Skeletal muscle cell (primary cell): ENCODE measurements at regions not wholly inside any gene's neighbourhood (a gene's known extent, or its start where the extent isn't known, plus 50 kb on each side); places are given as distances from the start of the nearest gene placed in this dataset.

Experiments
- DNase-seq: peaks from one replicate; pipeline ENCODE4 v3.0.0-alpha.2; 2010; ENCODE audit warnings: low read depth
- H3K4me3 ChIP-seq: 2 replicates; pipeline ENCODE4 v1.5.1; 2011; ENCODE audit warnings: low read depth, mild to moderate bottlenecking, control low read depth, low read length, moderate library complexity

DNA sequence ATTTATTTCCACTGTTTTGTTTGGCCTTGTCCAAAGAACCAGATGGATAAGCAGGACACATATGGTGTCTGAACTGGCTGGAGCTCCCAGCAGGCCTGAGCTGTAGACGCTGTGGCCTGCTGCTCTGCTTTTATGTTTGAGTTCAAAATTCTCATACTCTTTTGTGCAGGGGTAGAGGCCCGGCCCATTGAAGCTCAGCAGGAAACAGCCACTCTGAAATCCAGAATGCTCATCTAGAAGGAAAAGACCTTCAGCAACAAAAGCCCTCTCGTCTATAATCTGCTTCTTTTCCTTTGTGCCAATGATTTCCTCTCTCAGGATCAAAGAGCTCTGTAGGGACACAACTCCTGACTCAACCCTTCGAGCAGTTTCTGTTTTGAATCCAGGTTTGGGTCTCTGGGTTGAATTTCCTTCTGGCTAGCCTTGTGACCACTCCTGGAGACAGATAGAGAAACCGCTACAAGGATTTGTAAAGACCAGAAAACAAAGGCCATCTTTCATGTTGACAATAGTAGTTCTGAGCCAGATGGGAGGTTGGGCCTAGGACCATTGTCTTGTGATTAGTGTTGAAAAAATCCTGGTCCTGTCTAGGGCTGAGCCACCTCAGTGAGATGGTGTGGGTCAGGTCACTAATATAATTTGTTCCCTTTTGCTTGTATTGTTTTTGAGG is 446.7 kb downstream of the BCKDHB start:
- no peak overlapping the region for H3K4me3 ChIP-seq
- no peak for DNase-seq

DNA sequence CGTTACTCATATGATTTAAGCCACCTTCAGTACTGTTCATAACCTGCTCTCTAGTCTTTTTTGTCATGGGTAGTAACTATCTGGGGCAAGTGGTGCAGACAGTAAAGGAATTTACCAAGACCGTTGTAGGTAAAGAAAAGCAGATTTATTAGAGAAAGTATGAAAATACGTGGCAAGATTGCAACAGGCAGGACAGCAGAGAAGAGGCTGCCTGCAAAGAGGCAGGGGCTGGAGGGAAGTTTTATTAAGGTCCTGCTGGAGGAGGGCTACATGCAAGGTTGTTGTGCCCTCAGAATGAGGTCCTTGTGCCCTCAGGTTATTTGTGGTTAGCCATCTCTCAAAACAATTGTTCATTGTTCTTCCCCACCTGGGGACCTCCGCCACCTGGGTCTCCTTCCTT is 444.3 kb downstream of the BCKDHB start:
- no peak for DNase-seq
- no peak overlapping the region for H3K4me3 ChIP-seq

- DNase-seq = no peak
- H3K4me3 ChIP-seq = no peak overlapping the region
Measured at GRCh38 chr6:80550281-80550680, 443.8 kb downstream of the BCKDHB start.

GRCh38 chr6:80548532-80548931 is 442.1 kb downstream of the BCKDHB start:
- peak; percentile 77 for DNase-seq
- no peak overlapping the region for H3K4me3 ChIP-seq

GRCh38 chr6:80547827-80548226 is 441.4 kb downstream of the BCKDHB start:
- H3K4me3 ChIP-seq = no peak overlapping the region
- DNase-seq = peak; percentile 65

GRCh38 chr6:80544976-80545722 is 438.7 kb downstream of the BCKDHB start:
- DNase-seq = no peak
- no peak overlapping the region for H3K4me3 ChIP-seq

DNA sequence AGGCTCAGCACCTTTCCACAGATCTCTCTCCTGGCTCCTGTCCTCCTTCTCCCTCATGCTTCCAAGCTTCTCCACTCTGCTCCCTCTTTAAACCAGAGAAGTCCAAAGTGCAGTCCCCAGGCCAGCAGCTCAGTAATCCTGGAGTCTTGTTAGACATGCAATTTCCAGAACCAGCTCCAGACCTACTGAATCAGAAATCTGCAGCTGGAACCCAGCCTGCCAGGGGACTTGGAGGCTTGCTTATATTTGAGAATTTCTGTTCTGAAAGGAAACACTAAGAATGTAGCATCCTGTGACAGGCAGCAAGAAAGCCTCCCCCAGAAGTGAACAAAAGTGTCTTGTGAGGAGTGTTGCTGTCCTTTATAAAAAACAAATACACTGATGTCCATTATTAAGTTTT is 438.1 kb downstream of the BCKDHB start:
- H3K4me3 ChIP-seq = no peak overlapping the region
- DNase-seq = no peak

GRCh38 chr6:80543598-80544222 is 437.2 kb downstream of the BCKDHB start:
- peak; percentile 90 for DNase-seq
- H3K4me3 ChIP-seq = no peak overlapping the region

DNA sequence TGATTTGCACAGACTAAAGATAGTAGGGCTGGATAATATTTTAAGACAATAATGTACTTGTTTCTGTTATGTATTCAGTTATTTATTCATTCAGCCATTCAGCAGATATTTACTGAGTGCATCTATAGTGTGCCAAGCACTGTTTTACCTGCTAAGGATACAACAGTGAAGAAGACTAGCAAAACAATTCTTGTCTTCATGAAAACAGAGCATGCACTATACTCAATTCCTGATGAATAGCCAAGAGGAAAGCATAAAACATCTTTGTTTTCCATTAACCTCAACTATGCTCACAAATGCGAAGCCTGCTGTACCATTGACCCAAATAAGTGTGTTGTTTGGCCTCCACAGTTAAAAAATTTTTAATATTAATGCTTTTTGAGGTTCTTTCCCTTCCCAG is 436.7 kb downstream of the BCKDHB start:
- DNase-seq = no peak
- no peak overlapping the region for H3K4me3 ChIP-seq

DNA sequence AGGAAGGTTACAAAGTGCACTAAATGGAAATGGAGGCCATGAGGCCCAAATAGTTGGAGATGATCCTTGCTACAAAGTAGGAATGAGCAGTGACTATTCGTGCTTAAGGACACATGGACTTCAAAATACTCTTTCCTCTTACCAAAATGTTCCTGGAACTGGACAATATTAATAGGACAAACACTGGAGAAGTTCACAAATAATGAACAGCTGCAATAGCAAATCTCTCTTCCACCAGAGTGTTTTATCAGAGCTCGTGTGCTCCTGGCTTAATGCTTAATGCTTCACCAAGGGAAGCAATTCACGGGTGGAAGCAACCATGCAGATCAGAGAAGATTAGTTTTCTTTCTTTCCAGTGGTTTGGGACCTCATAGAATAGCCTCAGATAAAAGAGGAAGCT is 435.4 kb downstream of the BCKDHB start:
- no peak for DNase-seq
- no peak overlapping the region for H3K4me3 ChIP-seq

DNA sequence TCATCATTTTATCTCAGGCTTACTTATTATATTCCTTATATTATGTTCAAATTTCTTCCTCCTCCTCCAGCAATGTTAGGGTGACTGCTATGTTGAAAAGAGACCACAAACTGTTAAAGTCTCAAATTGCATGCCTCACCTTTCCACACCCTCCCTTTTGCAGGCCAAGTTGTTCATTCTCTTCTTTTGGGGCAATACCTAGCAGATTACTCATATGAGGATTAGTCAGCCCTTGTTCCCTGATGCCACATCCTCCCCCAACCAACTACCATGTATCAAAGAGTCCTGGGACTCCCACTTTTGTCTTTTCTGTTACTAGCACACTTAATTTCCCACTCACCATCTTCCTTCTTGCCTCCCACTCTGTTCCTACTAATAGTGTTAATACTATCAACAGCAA is 434.7 kb downstream of the BCKDHB start:
- peak; percentile 84 for DNase-seq
- H3K4me3 ChIP-seq = no peak overlapping the region

- no peak for DNase-seq
Measured at GRCh38 chr6:80540700-80541099, 434.2 kb downstream of the BCKDHB start.

DNA sequence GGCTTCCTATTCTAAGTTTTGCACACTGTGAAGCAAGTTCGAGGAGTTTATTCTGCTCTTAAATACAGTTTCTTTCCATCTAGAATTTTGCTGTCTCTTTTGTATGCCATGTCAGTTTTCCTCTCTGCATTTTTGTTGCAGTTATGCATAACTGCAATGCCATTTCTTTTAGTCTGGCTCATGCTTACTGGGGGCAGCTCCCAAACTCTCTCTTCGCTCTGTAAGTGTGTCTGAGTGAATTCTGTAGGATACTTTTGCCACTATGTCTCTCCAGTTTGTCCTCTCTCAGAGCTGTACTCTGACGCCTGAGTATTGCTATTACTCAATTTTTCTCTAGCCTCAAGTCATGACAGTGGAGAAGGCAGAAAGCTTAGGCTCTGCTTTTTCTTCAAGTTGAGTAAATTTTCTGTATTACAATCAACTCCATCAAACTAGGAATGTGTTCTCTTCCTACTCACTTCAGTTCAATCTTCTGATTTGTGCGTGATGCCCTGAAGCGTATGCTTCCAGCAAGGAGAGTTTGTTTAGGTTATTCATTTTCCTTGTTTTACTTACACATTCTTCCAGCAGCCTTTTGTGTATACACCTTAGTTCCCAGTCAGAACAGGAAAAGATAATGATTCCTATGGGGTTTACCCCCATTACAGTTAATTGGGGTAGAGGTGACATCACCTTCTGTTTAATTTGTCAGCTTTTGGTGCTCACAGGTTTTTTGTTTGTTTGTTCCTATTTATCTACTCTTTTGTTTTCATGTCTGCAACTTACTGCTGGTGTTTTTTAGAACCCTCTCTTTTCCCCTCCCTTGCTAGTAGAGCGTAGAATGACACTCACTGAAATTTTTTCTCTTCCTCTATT is 430.9 kb downstream of the BCKDHB start:
- no peak overlapping the region for H3K4me3 ChIP-seq
- DNase-seq = no peak

More at GRCh38 chr6:80540700-80541099, 434.2 kb downstream of the BCKDHB start:
- H3K4me3 ChIP-seq = no peak overlapping the region

- no peak overlapping the region for H3K4me3 ChIP-seq
- peak; percentile 60 for DNase-seq
Measured at GRCh38 chr6:80535914-80536565, 429.6 kb downstream of the BCKDHB start.

DNA sequence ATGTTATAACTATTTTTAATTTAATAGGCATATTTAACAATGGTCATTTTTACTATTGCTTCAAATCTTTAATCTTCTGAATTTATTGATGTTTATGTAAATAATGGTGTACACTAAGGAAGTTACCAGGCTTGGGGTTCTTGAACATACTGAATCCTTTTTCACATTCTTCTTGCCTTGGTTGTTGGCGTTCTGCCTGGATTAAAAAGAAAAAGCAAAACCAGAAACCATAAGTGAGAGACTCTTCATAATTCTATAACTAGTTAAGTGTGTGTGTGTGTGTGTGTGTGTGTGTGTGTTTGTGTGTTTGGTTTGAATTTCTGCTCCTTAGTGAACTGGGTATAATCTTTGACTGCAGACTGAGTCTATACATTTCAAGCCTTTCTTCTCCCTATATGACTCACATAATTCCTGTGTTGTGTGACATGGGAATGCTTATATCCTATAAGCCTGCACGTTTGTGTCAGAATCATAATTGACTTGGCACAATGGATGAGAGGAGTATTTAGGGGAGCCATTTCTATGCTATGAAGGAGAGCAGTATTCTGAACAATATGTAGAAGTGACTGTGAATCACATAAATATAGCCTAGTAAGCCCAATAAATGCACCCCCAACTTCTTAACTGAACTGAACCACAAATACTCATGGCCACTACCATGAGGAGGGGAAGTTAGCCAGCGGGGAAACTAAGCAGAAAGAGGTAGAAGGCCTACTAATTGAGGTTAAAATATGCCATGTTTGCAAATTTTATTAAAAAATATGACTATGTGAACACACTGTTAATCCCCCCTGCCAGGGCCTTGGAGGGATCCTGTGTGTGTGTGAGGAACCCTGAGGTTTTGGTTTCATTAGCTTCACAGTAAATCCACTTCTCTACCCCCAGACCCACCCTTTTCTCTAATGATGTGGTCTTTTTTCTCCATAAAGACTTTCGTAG is 425.5 kb downstream of the BCKDHB start:
- no peak overlapping the region for H3K4me3 ChIP-seq
- no peak for DNase-seq

- no peak for DNase-seq
- no peak overlapping the region for H3K4me3 ChIP-seq
Measured at GRCh38 chr6:80530103-80530502, 423.6 kb downstream of the BCKDHB start.

- no peak for DNase-seq
- H3K4me3 ChIP-seq = no peak overlapping the region
Measured at GRCh38 chr6:80528115-80528514, 421.6 kb downstream of the BCKDHB start.

GRCh38 chr6:80527552-80528052 is 421.1 kb downstream of the BCKDHB start:
- H3K4me3 ChIP-seq = no peak overlapping the region
- no peak for DNase-seq
